Trophoblast cell (in vitro differentiated cells and primary cell): ENCODE measurements at regions not wholly inside any gene's neighbourhood (a gene's known extent, or its start where the extent isn't known, plus 50 kb on each side); places are given as distances from the start of the nearest gene placed in this dataset.

ENCODE experiments used
- DNase-seq, 2 donors: peaks; one replicate each; pipeline ENCODE4 v3.0.0-alpha.2; 2016
- H2AFZ ChIP-seq: 2 replicates; pipeline ENCODE4 v1.6.1; 2013; ENCODE audit warnings: low read length, moderate library complexity, mild to moderate bottlenecking; ENCODE audit not compliant: insufficient read depth, poor library complexity
- H2AK5ac ChIP-seq: 2 replicates; pipeline ENCODE4 v1.6.1; 2013; ENCODE audit warnings: mild to moderate bottlenecking, low read length
- H2BK120ac ChIP-seq: 2 replicates; pipeline ENCODE4 v1.6.1; 2013; ENCODE audit warnings: low read length, mild to moderate bottlenecking, moderate library complexity; ENCODE audit not compliant: insufficient read depth, poor library complexity
- H2BK12ac ChIP-seq: 2 replicates; pipeline ENCODE4 v1.6.1; 2013; ENCODE audit warnings: mild to moderate bottlenecking, low read length, moderate library complexity
- H2BK5ac ChIP-seq: 2 replicates; pipeline ENCODE4 v1.6.1; 2013; ENCODE audit warnings: low read length, low read depth, moderate library complexity, mild to moderate bottlenecking; ENCODE audit not compliant: poor library complexity
- H3K14ac ChIP-seq: 2 replicates; pipeline ENCODE4 v1.6.1; 2013; ENCODE audit warnings: mild to moderate bottlenecking, low read length
- H3K18ac ChIP-seq: 2 replicates; pipeline ENCODE4 v1.6.1; 2013; ENCODE audit warnings: mild to moderate bottlenecking, low read length
- H3K23ac ChIP-seq: 2 replicates; pipeline ENCODE4 v1.6.1; 2013; ENCODE audit warnings: low read length
- H3K27ac ChIP-seq: 2 replicates; pipeline ENCODE4 v1.5.1; 2013; ENCODE audit warnings: low read depth, mild to moderate bottlenecking, inconsistent platforms, low read length, moderate library complexity
- H3K27me3 ChIP-seq: 2 replicates; pipeline ENCODE4 v1.6.1; 2013; ENCODE audit warnings: inconsistent platforms, mild to moderate bottlenecking, low read length, moderate library complexity; ENCODE audit not compliant: insufficient read depth
- H3K36me3 ChIP-seq, 2 experiments: 1 replicate in 1 of 2; 2 replicates in 1 of 2; pipeline ENCODE4 v1.6.1; 2013; ENCODE audit warnings: low read length in 2 of 2, mild to moderate bottlenecking in 2 of 2, moderate library complexity in 1 of 2; ENCODE audit not compliant: insufficient read depth in 2 of 2, control insufficient read depth in 1 of 2
- H3K4ac ChIP-seq: 2 replicates; pipeline ENCODE4 v1.6.1; 2013; ENCODE audit warnings: low read depth, mild to moderate bottlenecking, low read length, moderate library complexity
- H3K4me1 ChIP-seq, 2 experiments: 1 replicate in 1 of 2; 2 replicates in 1 of 2; pipeline ENCODE4 v1.6.1; 2013; ENCODE audit warnings: low read length in 2 of 2, mild to moderate bottlenecking in 2 of 2, moderate library complexity in 1 of 2; ENCODE audit not compliant: insufficient read depth in 2 of 2, control insufficient read depth in 1 of 2
- H3K4me2 ChIP-seq: 2 replicates; pipeline ENCODE4 v1.6.1; 2013; ENCODE audit warnings: inconsistent platforms, mild to moderate bottlenecking, low read length, moderate library complexity
- H3K4me3 ChIP-seq: 2 replicates; pipeline ENCODE4 v1.5.1; 2013; ENCODE audit warnings: mild to moderate bottlenecking, low read depth, low read length, inconsistent platforms
- H3K79me1 ChIP-seq: one replicate; pipeline ENCODE4 v1.6.1; 2013; ENCODE audit warnings: low read length
- H3K79me2 ChIP-seq: 2 replicates; pipeline ENCODE4 v1.6.1; 2013; ENCODE audit warnings: low read length, mild to moderate bottlenecking; ENCODE audit not compliant: control insufficient read depth, insufficient read depth, poor library complexity
- H3K9ac ChIP-seq: 2 replicates; pipeline ENCODE4 v1.6.1; 2013; ENCODE audit warnings: mild to moderate bottlenecking, low read length
- H3K9me3 ChIP-seq: 2 replicates; pipeline ENCODE4 v1.6.1; 2013; ENCODE audit warnings: low read depth, mild to moderate bottlenecking, control low read depth, inconsistent platforms, low read length; ENCODE audit not compliant: insufficient read depth
- H4K12ac ChIP-seq: 2 replicates; pipeline ENCODE4 v1.6.1; 2013; ENCODE audit warnings: low read depth, mild to moderate bottlenecking, low read length, moderate library complexity
- H4K8ac ChIP-seq: 2 replicates; pipeline ENCODE4 v1.6.1; 2013; ENCODE audit warnings: low read depth, mild to moderate bottlenecking, low read length, moderate library complexity
- H4K91ac ChIP-seq: one replicate; pipeline ENCODE4 v1.6.1; 2013; ENCODE audit warnings: low read depth, mild to moderate bottlenecking, low read length, moderate library complexity
- WGBS: extraction: QIAGEN DNeasy Blood & Tissue Kit; methylation state at CpG from one replicate; pipeline ENCODE4 v1.1.7; 2013; ENCODE audit warnings: missing lambda C conversion rate; ENCODE audit not compliant: insufficient read length, insufficient coverage; ENCODE audit errors: extremely low coverage; 5-methylcytosine and 5-hydroxymethylcytosine counted together

DNA sequence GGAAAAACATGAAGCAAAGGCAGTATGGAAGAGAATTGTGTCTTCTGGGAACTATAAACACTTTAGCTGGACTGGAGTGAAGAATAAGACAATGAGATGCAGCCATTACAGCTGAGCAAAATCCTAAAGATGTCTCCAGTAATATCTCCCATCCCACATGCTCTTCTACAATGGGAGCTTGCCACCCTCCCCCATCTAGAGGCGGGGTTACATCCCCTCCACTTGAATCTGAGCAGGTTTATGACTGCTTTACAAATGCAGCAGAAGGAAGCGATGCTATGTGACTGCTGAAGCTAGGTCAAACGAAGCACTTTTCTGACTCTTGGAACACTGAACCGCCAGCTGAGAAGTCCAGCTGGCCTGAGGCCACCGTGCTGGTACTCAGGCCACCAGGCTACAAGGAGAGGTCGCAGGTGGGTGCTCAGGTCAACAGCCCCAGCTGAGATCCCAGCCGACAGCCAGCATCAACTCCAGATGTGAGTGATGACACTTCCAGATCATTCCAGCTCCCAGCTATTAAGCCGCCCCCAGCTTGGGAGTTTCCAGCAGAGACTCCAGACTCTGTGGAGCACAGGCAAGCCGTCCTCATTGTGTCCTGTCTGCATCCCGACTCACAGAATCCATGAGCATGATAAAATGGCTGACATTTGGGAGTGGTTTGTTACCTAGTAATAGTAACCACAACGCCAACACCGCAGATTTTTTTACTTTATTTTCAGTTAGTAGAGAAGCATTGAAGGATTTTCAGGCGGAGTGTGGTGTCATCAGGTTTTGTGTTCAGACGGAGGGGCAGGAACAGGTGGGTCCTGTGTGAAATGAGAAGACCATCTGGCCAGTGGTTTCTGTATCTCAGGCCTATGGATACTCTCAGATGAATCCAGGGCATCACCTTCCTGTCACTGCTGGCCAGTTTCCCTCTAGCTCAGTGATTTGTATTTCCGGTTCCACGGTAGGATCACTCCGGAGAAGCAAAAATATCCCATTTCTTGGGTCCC lies 89.3 kb downstream of the NPY start:
- Histone ChIP-seq H4K8ac (no peak overlapping the region), H3K9ac (no peak overlapping the region), H2BK120ac (no peak overlapping the region), H2BK12ac (no peak overlapping the region), H3K23ac (no peak overlapping the region), H4K12ac (no peak overlapping the region), H3K4me1 (no peaks in the 10 kb centered on the region), H3K4me2 (no peak overlapping the region), H3K4me3 (no peak overlapping the region), H2AK5ac (no peak overlapping the region), H2AFZ (no peak overlapping the region), H3K4ac (no peak overlapping the region), H3K27ac (no peak overlapping the region), H3K27me3 (no peaks in the 10 kb centered on the region), H2BK5ac (no peak overlapping the region), H3K14ac (no peak overlapping the region), H4K91ac (no peak overlapping the region), H3K18ac (no peak overlapping the region), H3K36me3 (no peaks in the 10 kb centered on the region), H3K79me1 (no peaks in the 10 kb centered on the region), H3K79me2 (no peaks in the 10 kb centered on the region), H3K9me3 (no peaks in the 10 kb centered on the region)
- WGBS = no CpG with 5 or more reads among the region's 17 CpGs
- DNase-seq = no peak

DNA sequence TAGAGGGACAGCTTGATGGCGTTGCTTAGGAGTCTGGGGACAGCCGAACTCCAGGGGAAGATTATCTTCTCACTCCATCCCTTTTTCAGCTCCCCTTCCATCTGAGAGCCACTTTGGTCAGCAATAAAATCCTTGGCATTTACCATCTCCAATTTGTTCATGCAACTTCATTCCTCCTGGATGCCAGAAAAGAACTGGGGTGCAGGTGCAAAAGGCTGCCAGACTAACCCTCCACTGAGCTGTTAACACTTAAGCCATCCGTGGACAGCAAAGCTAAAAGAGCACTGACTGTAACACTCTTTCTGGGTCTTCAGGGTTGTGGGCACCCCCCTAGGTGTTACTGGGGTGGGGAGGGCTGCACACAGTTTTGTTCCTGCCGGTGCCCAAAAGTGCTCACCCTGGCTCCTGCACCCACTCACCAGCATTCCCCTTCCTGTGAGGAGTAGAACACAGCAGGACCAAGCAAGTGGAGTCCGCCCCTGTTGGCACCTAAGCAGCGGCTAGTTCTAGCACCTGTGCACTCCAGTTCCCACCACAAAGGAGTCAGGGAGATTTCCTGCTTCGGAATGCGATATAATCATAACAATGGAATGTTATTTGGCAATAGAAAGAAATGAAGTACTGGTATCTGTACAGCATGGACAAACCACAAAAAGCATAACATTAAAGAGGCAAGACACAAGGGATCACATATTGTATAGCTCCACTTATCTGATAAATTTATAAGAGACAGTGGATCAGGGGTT lies 95.1 kb downstream of the NPY start:
- no CpG with 5 or more reads among the region's 8 CpGs for WGBS
- no peaks in the 10 kb centered on the region for H3K27me3 ChIP-seq
- H3K79me1 ChIP-seq = no peaks in the 10 kb centered on the region
- no peak overlapping the region for H2BK120ac ChIP-seq
- H4K12ac ChIP-seq = no peak overlapping the region
- H3K27ac ChIP-seq = no peak overlapping the region
- H4K91ac ChIP-seq = no peak overlapping the region
- H3K4ac ChIP-seq = no peak overlapping the region
- H4K8ac ChIP-seq = no peak overlapping the region
- H3K79me2 ChIP-seq = no peaks in the 10 kb centered on the region
- no peak overlapping the region for H3K23ac ChIP-seq
- H2AK5ac ChIP-seq = no peak overlapping the region
- no peak overlapping the region for H3K14ac ChIP-seq
- no peak overlapping the region for H3K4me2 ChIP-seq
- peak; percentile 52 to 80 for DNase-seq
- H3K4me3 ChIP-seq = no peak overlapping the region
- H3K36me3 ChIP-seq = no peaks in the 10 kb centered on the region
- H3K9ac ChIP-seq = no peak overlapping the region
- H3K18ac ChIP-seq = no peak overlapping the region
- no peak overlapping the region for H2BK5ac ChIP-seq
- H3K4me1 ChIP-seq = no peaks in the 10 kb centered on the region
- no peaks in the 10 kb centered on the region for H3K9me3 ChIP-seq
- H2AFZ ChIP-seq = no peak overlapping the region
- H2BK12ac ChIP-seq = no peak overlapping the region

DNA sequence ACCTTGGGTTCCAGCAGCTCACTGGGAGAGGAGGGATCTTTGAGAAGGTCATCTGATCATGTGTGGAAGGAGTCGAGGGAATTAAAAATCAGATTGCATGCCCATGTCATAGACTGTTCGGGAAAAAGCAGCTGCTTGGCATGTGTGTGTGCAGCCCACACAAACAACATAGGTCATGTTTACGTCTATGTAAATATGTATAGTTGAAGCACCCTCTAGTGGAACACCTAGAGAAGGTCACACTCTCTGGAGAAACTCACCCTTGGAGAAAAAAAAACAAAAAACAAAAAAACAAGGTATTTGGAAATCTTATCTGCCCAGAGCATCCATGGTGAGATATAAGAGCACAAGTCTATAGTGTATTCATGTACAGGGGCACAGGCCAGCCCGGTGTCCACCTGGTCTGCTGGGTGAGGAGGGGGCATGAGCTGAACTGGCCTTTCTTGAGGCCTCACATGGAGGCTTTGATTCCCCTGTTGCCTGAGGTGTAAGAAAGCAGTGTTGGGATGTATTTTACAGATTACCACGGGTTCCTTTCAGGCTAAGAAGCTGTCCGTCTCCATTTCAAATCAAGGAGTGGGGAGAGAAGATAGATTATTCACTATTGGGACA lies 98.0 kb downstream of the NPY start:
- no peaks in the 10 kb centered on the region for H3K9me3 ChIP-seq
- H3K4ac ChIP-seq = no peak overlapping the region
- H3K9ac ChIP-seq = no peak overlapping the region
- DNase-seq = peak in 1 of 2 donors; percentile 52
- no peak overlapping the region for H2BK12ac ChIP-seq
- no peak overlapping the region for H2BK120ac ChIP-seq
- no peak overlapping the region for H2AK5ac ChIP-seq
- H3K4me1 ChIP-seq = no peaks in the 10 kb centered on the region
- H4K91ac ChIP-seq = no peak overlapping the region
- no peak overlapping the region for H3K14ac ChIP-seq
- WGBS = no CpG with 5 or more reads among the region's 6 CpGs
- H4K12ac ChIP-seq = no peak overlapping the region
- H2BK5ac ChIP-seq = no peak overlapping the region
- H3K4me3 ChIP-seq = no peak overlapping the region
- no peaks in the 10 kb centered on the region for H3K27me3 ChIP-seq
- no peaks in the 10 kb centered on the region for H3K79me1 ChIP-seq
- no peak overlapping the region for H2AFZ ChIP-seq
- H3K18ac ChIP-seq = no peak overlapping the region
- H3K27ac ChIP-seq = no peak overlapping the region
- H3K36me3 ChIP-seq = no peaks in the 10 kb centered on the region
- H3K79me2 ChIP-seq = no peaks in the 10 kb centered on the region
- H3K23ac ChIP-seq = no peak overlapping the region
- H3K4me2 ChIP-seq = no peak overlapping the region
- no peak overlapping the region for H4K8ac ChIP-seq

DNA sequence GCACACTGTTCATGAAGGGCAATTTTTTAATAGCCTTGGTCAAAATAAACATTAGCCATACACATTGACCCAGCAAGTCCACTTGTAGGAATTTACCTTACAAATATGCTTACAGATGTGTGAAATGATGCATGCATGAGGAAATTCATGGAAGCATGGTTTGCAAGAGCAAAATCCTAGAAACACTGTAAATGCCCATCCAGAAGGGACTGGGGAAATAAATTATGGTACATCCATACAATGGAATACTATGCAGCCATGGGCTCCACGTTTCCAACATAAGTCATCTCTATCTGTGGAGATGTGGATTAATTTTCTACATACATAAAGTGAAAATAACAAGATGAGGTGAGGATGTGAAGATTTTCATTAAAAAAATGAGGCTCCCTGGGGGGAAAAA lies 99.1 kb downstream of the NPY start:
- no peak overlapping the region for H2BK5ac ChIP-seq
- no peak overlapping the region for H3K27ac ChIP-seq
- no peak overlapping the region for H3K23ac ChIP-seq
- no peak overlapping the region for H3K4me2 ChIP-seq
- H3K14ac ChIP-seq = no peak overlapping the region
- no peaks in the 10 kb centered on the region for H3K79me2 ChIP-seq
- no peak overlapping the region for H4K8ac ChIP-seq
- no peak overlapping the region for H2AK5ac ChIP-seq
- no peak overlapping the region for H2AFZ ChIP-seq
- no peak overlapping the region for H3K9ac ChIP-seq
- H3K18ac ChIP-seq = no peak overlapping the region
- no peak overlapping the region for H3K4ac ChIP-seq
- no peaks in the 10 kb centered on the region for H3K79me1 ChIP-seq
- WGBS = no CpG with 5 or more reads among the region's 1 CpG
- no peaks in the 10 kb centered on the region for H3K9me3 ChIP-seq
- no peaks in the 10 kb centered on the region for H3K36me3 ChIP-seq
- H3K4me1 ChIP-seq = no peaks in the 10 kb centered on the region
- no peak overlapping the region for H4K91ac ChIP-seq
- no peak overlapping the region for H2BK120ac ChIP-seq
- no peak overlapping the region for H4K12ac ChIP-seq
- H3K4me3 ChIP-seq = no peak overlapping the region
- DNase-seq = no peak
- H3K27me3 ChIP-seq = no peaks in the 10 kb centered on the region
- H2BK12ac ChIP-seq = no peak overlapping the region
